ENCODE measurements at regions not wholly inside any gene's neighbourhood (a gene's known extent, or its start where the extent isn't known, plus 50 kb on each side); places are given as distances from the start of the nearest gene placed in this dataset.
"Not testable (repeated sequence)": the region's sequence is repeated elsewhere in the genome, so short reads cannot be mapped to it uniquely, and the experiment has no call there.

DNA sequence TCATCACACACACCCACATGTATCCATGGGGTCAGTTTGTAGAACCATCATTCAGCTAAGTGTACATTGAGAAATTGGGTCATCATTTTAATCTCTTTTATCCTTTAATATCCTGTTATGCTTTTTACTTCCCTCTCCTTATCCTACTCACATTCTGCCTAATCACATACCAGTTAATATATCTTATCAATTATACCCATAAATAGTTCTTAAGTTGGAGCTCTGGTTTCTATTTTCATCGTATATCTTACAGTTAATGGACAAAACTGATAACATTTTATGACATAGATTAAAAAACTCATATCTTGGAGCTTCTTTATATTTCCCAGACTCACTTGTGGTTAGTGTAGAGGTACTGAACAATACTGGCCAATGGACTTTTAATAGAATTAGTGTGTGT, 729.5 kb upstream of the LCORL start:
- no peak for DNase-seq

DNA sequence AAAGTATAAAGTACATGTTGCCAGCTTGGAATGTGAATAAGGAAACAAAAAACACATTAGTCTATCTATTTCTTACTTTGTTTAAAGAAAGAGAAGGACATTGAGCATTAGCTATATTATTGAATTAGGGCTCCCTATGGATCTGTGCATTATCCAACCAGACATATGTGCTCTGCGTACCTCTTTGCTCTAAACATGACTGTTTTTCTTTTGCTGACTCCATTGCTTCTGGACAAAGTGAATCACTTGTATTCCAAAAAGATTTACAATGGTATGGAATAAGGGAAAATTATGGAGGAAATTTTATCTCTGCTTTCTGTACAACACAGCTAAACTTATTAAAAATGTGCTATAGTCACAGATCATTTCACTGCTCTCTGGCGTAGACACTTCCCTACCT, 727.8 kb upstream of the LCORL start:
- no peak for DNase-seq

DNA sequence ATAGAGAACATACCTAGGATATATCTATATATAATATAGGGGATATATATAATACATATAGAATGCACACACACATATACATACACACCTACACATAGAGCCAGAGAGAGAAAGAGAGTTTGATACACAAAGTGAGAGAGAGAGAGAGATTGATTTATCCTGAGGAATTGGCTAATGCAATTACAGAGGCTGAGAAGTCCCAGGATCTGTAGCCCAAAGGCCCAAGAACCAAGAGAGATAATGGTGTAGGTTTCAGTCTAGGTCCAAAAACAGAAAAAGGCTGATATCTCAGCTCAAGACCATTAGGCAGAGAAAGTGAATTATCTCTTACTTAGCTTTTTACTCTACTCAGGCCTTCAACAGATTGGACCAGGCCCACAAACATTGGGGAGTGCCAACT, 715.0 kb upstream of the LCORL start:
- DNase-seq = no peak

DNA sequence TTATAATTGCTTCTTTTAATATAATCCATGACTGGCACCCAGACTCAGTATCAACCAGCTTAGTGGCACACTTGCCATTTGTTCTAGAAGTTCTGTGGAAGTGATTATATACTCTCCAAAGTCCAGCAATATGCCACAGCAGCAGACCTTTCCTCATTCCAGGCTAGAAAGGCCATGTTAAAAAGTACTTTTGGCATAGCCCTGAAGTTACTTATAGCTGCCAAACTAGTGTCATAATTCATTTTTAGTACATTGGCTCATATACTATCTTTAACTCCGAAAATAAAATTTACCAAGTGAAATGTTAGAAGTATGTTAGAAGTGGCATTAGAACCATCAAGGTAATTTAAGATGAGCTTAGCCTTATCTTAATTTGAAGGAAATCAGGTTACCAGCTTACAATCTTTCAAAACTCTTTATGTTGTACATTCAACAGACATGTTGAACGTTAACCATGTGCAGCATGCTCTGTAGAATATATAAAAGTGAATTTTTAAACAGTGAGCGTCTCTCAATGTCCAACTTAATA, 714.2 kb upstream of the LCORL start:
- DNase-seq = no peak

DNA sequence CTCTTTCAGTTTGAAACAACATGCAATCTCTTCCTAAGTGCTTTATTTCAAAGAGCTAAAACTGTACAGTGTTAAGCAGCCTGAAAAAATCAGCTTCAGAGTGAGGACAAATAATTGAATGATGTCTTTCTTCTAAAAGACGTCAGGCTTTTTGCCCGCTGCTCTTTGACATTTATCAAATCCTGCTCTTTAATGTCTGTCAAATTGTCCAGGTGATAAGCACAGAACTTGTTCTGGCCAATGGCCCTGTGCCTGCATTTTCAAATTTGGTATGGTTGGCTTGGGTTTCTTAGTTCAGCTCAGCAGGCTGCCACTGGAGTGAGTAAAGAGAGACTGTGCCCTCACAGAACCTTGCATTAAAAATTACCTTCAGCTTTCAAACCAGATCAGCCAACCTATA, 712.9 kb upstream of the LCORL start:
- DNase-seq = no peak

DNA sequence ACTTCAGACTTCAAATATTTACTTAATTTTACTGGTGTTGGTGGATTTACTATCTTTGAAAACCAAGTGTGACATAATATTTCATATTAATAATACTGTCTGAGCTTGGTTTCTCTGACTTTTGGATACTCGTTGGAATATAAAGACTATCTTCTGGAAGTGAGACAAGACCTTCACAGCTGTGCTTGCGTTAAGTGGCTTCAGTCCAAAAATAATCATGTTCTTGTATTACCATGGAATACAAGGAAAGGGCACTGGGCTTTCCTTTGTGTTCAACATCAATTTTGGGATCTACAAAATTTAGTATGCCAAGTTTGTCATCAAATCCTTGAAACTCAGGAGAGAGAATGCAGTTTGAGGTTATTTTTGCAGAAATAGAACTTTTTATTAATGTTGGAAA, 712.4 kb upstream of the LCORL start:
- peak; percentile 12 for DNase-seq

DNA sequence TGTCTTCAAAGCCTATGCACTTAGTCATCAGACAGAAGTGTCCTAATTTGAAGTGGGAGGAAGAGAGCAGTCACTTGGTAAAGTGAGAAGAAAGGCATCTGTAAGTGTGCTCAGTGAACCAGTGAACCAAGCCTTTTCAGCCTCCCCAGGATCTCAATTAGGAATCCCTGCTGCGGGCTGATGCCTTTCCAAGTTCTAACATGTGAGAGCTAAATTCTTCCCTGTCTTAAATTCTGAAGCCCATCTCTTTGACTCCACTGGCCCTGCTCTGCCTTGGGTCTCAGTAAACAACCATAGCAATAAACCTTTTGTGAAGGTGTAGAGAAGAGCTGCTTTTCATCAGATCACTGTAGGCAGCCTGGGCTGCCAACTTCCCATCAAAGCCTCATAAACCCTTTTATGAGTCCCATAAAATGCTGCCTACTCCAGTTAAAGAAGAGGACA, 701.2 kb upstream of the LCORL start:
- peak; percentile 26 for DNase-seq

DNA sequence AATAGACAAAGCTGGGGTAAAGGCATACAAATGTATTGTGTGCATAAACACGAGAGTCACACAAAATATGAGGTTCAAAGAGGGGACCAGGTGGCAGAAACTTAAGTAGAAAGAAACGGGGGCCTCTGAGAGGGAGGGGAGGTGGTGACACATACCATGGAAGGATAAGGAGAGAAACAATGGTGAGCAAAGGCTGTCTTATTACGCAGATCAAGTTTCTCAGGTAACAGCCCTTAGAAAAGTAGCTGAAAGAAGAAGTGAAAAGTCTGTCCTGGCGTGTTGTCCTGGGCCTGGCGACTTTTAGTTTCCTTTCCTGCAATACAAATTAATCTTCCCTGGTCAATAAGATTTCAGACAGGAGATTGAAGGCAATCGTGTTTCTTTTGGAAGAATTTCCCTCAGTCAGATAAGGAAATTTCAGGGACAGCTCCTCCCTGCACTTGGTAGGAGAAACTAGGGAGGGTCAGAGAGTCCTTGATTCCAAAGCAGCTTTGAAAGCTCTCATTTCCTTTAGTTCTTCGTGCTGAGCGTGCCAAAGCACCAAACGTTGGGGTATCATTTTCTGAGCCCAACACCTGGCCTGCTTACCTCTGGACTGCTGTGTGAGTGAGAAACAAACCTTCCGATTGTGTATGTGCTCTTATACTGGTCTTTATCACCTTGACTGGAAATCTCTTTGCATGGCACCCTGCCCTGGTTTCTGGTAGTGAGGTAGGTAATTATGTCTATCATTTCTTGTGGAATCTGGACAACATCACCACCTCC, 676.7 kb upstream of the LCORL start:
- DNase-seq = no peak

DNA sequence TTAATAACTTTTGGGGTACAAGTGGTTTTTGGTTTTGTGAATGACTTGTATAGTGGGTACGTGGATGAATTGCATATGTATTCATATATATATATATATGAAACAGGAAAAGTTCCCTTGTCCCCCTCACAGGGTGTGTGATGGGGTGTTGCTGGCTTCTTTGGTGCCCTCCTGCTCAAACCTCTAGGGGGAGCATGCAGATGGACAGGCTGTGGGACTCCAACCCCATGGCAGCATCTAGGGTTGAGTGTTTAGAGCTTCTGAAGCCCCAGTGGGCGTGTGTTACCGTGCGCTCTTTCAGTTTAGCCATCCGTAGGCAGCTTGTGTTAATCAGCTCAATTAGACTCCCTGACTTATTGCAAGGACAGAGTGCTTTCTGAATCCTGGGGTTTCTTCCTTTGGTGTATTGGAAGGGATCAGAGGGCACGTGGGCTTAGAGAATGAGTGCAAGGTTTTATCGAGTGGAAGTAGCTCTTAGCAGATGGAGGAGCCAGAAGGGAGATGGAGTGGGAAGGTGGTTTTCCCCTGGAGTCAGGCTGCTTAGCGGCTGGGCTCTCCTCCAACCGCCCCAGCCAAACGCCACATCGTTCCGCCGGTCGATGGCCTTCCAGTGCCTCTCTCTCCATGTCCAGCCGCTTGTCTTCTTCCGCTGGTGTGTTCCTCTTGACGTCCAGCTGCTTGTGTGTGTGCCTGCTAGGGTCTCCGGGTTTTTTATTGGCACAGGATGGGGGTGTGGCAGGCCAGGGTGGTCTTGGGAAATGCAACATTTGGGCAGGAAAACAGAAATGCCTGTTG, 674.4 kb upstream of the LCORL start:
- DNase-seq = no peak

DNA sequence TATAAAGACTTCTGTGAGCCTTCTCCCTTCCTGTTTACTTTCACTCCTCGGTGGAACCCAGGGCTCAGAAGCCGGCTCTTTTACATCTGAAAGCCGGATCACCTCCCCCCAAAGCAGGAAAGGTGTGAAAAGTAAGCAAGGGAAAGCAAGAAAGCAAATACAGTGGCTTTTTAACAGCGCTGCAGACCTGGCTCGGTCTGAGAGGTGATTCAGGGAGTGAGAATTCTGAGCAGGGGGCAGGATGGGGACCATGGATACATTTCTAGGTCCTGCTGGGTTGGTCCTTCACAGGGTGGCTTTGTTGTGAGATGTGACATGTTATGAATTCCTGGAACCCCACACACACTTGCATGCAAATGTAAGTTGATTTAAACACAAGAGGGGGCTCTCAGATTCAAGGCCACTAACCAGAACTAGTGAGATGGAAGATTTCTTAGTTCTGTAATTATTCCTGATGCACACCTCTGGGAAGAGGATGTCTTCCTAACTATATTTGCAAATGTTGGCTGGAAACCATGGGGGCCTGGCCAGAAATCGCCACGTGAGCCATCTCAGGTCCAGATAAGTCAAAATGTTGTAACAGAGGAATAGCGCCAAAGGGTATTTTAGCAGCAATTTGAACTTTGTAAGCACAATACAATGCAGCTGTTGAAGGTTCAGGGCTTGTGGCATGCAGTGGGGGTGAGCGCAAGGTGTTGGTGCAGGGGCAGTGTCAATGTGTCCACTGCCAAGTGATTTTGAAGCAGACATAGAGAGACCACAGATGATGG, 670.1 kb upstream of the LCORL start:
- peak; percentile 7 for DNase-seq

DNA sequence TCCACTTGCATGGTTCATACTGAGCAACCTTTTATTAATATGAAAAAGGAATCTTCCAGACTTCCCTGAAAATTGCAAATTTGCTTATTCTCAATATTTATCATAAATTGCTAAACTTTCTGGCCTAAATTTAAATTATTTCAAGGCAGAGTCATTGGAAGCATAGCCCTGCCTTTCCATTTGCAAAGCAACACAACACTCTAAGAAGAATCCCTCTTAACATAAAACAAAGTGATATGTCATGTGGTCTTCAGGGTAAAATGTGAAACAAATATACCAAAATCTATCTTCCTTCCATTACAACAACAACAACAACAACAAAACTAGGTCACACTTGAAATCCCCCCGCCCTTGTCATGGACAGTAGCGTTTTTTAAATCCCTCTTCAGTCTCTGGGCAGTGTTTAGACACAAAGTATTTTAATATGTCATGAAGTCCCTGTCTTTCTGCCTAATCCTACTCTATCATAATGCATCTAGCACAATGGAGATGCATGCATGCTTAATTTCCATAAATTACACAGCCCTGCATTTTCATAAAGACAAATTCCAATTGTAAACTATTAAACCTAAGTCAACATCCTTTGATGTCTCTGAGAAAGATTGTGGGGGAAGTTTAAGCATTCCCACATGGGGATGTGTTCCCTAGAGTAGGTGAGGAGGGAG, 668.9 kb upstream of the LCORL start:
- DNase-seq = no peak

DNA sequence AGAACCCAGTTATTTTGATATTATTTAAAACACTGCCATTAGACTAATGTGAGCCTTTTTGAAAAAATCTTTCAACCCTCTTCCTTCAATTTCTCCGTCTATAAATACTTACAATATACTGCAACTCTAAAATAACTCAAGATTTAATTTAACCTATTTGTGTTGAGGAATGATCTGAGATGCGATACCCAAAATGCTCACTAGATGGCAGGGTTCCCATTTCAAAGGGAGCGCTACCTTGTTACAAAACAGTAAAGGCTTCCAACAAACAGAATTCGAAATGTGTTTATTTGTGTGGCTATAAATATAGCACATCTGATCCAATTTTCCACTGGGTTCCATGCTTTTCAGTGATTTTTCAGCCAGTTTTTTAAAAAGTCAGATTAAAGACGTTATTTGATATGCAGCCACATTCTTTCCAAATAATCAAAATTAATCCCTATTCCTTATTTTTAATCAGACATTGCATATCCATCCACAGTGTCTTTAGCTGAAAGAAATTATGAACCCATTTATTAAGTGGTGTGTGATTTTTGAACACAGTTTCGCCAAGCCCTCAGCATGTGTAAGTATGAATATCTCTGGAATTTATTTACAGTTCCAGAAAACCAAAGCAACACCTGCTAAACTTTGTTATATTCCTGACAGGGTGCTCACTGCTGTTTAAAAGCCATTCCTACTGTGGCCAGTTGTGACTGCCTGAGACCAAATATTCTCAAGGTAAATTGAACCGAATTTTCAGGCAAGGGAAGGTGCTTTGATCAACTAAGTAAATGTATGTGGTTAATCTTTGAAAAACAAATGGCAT, 668.0 kb upstream of the LCORL start:
- DNase-seq = peak; percentile 79

DNA sequence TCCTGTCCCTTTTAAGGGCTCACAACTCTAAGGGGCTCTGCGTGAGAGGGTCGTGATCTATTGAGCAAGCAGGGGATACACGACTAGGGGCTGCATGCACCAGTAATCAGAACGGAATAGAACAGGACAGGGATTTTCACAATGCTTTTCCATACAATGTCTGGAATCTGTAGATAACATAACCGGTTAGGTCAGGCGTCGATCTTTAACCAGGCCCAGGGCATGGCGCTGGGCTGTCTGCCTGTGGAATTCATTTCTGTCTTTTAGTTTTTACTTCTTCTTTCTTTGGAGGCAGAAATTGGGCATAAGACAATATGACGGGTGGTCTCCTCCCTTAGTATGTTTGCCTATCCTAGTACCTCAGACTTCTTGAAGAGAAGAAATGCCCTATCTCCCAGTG, 666.8 kb upstream of the LCORL start:
- not testable (repeated sequence) for DNase-seq

DNA sequence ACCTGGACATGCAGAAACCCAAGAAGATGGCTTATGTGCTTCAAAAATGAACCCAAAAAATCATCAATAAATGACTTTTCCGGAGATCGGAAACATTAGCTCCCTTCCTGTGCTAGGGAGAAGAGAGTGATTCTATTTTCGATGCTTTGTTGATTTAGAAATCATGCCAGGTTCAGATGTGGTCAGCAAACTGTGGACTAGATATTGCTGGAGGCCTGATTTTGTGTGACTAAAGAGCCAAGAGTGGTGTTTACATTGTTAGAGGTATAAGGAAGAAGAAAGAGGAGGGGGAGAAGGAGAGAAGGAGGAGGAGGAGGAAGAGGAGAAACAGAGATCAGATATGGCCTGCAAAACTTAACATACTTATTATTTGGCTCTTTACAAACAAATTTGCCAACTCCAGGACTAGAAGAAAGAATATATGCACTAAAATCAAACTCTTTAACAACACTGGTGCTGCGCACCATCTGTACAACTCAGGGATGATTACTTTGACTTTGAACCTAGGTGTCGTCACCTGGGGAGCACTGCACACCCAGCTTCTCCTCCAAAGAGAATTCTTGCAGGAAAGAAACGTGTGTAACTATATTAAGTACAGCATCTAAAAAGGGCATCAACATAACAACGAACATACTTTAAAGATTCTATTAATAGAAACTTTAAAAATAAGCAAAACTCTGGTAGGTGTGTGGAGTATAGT, 664.9 kb upstream of the LCORL start:
- DNase-seq = no peak

DNA sequence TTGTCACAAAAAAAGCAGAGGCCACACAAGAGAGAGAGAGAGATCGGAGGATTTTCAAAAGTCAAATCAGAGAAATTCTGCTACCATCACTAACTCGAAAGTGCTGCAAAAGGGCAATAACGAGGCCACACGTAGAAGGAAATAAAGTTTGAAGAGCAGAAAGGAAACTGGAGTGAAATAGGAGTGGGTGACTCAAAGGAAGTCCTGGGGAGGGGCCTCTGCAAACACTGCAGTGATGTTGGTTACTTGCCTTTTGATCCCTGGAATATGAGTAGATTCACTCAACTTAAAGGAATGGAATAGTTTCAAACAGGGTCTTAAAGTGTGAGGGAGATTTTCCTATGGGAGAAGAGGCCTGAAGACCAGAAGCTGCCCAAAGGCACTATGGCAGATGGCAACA, 663.4 kb upstream of the LCORL start:
- no peak for DNase-seq

DNA sequence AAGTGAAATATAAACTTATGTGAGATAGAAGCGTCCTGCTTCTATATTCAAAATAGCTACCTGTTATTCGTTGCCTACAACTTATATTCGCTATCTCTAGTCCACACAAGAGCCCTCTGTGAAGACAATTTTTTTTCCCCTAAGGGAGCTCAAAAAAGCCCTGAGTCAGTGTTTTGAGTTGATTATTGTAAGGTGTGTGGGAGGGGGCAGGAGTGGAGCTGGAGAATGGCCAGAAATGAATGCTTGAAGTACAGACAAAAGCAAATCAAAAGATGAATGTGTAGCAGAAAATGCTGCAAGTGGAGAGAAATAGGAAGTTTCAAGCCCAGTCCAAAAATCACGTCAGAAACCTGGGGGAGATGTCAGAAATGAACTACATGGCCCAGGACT, 655.0 kb upstream of the LCORL start:
- peak; percentile 30 for DNase-seq

DNA sequence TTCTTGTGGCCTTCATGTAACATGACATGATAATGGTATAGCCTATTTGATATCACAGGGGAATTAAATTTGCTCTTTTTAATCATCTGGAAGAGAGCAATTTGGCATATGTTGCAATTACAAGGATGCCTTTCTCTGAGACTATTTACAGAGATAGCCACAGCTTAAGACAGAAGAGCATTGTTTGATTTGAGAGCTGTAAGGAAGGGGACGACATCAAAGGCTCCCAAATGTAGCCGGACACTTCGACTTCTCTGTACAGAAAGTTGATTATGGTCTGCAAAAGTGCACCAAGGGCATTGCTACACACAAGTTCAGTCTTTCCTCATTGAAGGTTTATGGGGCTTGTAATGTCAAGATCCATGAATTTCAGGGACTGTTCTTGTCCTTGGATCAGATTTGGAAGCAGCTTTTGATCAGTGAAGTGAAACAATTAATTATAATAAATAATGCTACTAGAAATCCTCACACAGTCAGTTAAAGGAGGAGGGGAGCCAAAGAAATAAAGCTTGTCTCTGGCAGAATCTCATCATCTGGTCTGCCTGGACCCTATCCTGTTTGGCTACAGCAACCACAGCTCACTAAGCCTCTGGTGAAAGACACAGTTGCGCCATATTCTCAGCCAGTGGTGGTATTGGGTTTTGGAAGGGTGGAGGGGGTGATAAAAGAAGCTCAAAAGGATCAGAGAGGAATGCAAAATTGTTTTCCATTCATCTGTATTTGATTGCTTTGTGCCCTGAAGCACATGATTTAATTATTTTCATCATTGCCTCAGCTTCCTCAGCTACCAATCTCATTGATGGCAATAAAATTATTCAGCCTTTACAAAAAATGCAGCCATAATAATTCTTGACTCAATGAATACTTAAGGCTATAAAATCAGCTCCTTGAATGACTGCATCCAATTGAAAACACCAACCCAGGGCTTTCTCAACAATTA, 654.3 kb upstream of the LCORL start:
- peak; percentile 60 for DNase-seq

DNA sequence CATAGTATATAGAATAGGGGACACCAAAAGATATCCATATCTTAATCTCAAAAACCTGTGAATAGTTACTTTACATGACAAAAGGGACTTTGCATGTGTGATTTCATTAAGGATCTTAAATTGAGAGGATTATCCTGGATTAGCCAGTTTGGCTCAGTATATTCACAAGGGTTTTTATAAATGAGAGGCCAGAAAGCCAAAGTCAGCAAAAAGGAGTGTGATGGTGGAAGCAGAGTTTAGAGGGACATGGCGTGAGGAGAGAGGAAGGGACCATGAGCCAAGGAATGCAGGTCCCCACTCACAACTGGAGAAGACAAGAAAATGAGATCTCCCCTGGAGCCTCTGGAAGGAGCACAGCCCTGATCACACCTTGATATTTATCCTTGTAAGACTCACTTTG, 648.5 kb upstream of the LCORL start:
- no peak for DNase-seq

DNA sequence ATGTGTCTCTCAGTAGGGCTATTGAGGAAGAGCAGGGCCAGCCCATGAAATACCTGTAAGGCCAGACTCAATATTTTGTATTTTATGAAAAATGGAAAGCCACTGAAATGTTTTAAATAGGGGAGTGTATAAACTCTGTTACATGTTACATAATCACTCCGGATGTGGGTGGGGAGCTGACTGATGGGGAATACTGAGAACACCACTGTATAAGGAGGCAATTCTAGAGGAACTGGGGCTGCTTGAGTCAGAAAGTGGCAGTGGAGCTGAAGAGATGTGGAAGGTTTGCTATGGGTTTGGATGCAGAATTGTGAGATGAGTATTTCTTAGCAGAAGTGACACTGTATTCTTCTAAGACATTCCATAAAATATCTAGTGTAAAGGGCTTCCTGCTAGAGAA, 647.8 kb upstream of the LCORL start:
- no peak for DNase-seq

Data from renal pelvis (tissue), 1 donor.